Esophagus muscularis mucosa (tissue), 4 donors: ENCODE measurements at regions not wholly inside any gene's neighbourhood (a gene's known extent, or its start where the extent isn't known, plus 50 kb on each side); places are given as distances from the start of the nearest gene placed in this dataset.

Experiments used
- EP300 ChIP-seq: sonication (generic); formaldehyde crosslinking; IDR thresholded peaks from one replicate; pipeline ENCODE4 v1.6.1; 2017; ENCODE audit warnings: antibody characterized with exemption
- POLR2A ChIP-seq: fragments of 450-650 bp; IDR thresholded peaks from one replicate; pipeline ENCODE4 v1.6.1; 2017; ENCODE audit warnings: antibody characterized with exemption, moderate library complexity, mild to moderate bottlenecking, low read depth
- POLR2AphosphoS5 ChIP-seq, 2 donors: sonication (generic); formaldehyde crosslinking; IDR thresholded peaks; one replicate each; pipeline ENCODE4 v1.6.1; 2017; ENCODE audit warnings: antibody characterized with exemption in 2 of 2
- TF ChIP-seq, protein P1 (sequence below), 3 experiments: fragments of 200-600 bp in 2 of 3; fragments of 450-650 bp in 1 of 3; sonication (generic) in 2 of 3; IDR thresholded peaks; one replicate each; pipeline ENCODE4 v1.5.1; 2017 to 2019; ENCODE audit warnings: antibody characterized with exemption in 3 of 3, mild to moderate bottlenecking in 2 of 3, moderate library complexity in 1 of 3

DNA sequence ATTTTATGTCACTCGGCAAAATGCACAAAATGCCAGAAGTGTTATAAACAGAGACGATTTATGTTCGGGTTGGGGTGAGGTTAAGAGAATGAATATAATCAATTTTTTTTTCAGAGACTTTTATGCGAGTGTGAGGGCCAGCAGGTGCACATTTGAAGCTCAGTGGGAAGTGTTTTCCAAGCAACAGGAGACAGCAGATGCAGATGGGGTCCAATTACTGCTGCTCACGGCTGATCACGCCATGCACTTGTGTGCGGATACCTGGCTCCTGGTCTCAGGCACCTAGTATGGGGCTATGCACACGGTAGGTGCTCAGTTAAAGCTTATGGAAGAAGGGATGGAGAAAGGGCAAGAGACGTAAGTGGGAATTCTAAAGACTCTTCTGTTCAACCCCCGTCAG is 249.1 kb downstream of the MIAT start:
- TF ChIP-seq, protein P1, sequence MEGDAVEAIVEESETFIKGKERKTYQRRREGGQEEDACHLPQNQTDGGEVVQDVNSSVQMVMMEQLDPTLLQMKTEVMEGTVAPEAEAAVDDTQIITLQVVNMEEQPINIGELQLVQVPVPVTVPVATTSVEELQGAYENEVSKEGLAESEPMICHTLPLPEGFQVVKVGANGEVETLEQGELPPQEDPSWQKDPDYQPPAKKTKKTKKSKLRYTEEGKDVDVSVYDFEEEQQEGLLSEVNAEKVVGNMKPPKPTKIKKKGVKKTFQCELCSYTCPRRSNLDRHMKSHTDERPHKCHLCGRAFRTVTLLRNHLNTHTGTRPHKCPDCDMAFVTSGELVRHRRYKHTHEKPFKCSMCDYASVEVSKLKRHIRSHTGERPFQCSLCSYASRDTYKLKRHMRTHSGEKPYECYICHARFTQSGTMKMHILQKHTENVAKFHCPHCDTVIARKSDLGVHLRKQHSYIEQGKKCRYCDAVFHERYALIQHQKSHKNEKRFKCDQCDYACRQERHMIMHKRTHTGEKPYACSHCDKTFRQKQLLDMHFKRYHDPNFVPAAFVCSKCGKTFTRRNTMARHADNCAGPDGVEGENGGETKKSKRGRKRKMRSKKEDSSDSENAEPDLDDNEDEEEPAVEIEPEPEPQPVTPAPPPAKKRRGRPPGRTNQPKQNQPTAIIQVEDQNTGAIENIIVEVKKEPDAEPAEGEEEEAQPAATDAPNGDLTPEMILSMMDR (IDR thresholded peaks at IDR 0.05), result no peak
- TF ChIP-seq POLR2A, result no peak
- no peak for TF ChIP-seq POLR2AphosphoS5 (IDR thresholded peaks at IDR 0.05)
- TF ChIP-seq EP300, result no peak
